ENCODE measurements at regions not wholly inside any gene's neighbourhood (a gene's known extent, or its start where the extent isn't known, plus 50 kb on each side); places are given as distances from the start of the nearest gene placed in this dataset.

GRCh38 chr14:100010679-100011078 lies 54.5 kb upstream of the EVL start:
- Histone ChIP-seq H3K9me3 (no peaks in the 10 kb centered on the region), H4K20me1 (ENCODE audit: insufficient read depth) (no peaks in the 10 kb centered on the region), H3K9ac (no peak overlapping the region), H2AFZ (ENCODE audit: low read depth) (no peak overlapping the region), H3K79me2 (ENCODE audit: insufficient read depth) (peaks cover 3% of the 10 kb centered on the region; the same call in 1 of the 2 replicates), H3F3A (replicated peaks; ENCODE audit: insufficient read depth) (no peaks in the 10 kb centered on the region), H3K4me3 (ENCODE audit: low read depth in 2 of 2, low read length in 1 of 2) (no peak overlapping the region), H3K9me2 (no peaks in the 10 kb centered on the region), H3K36me3 (replicated peaks in 1 of 2; ENCODE audit: control insufficient read depth in 1 of 2, insufficient read depth in 2 of 2, low read length in 1 of 2) (peaks cover 0 to 3% of the 10 kb centered on the region in 2 experiments), H3K4me2 (no peak overlapping the region), H3K27me3 (ENCODE audit: insufficient read depth) (no peaks in the 10 kb centered on the region), H3K4me1 (ENCODE audit: control insufficient read depth in 1 of 2, insufficient read depth in 2 of 2, low read depth in 1 of 2, low read length in 1 of 2) (peaks cover 7 to 16% of the 10 kb centered on the region in 2 experiments; a peak in 2 of 4 replicates), H3K27ac (ENCODE audit: low read depth in 2 of 2, low read length in 1 of 2) (no peak overlapping the region)
- POLR2A ChIA-PET, result no interaction called here
- 86% methylated on average over 4 of the region's 4 CpGs for WGBS (ENCODE audit: low lambda C conversion rate)
- DNase-seq, result no peak
- CTCF ChIA-PET, result interaction anchor here (1.7 to 1.9 kb wide), 2 partner anchors 15 to 98 kb away, joined by 4 read pairs; no protein-coding TSS in a partner anchor
- TF ChIP-seq GABPA (IDR thresholded peaks at IDR 0.05; ENCODE audit: low read depth), result no peak
- no peak for TF ChIP-seq TAF1 (IDR thresholded peaks at IDR 0.05; ENCODE audit: borderline replicate concordance, low read depth, low read length)
- no peak for TF ChIP-seq NFIC (IDR thresholded peaks at IDR 0.05; ENCODE audit: borderline replicate concordance)
- no peak for TF ChIP-seq SMC3 (IDR thresholded peaks at IDR 0.05; ENCODE audit: low read depth, low read length)
- no peak for TF ChIP-seq USF2 (IDR thresholded peaks at IDR 0.05; ENCODE audit: borderline replicate concordance, low read depth, low read length)
- TF ChIP-seq CHD2 (IDR thresholded peaks at IDR 0.05; ENCODE audit: low read length, partially characterized antibody), result no peak
- no peak for TF ChIP-seq RXRA (IDR thresholded peaks at IDR 0.05; ENCODE audit: borderline replicate concordance, low read depth)
- no peak for TF ChIP-seq EP300 (IDR thresholded peaks at IDR 0.05; ENCODE audit: borderline replicate concordance in 1 of 2, low read depth in 1 of 2, low read length in 1 of 2)
- TF ChIP-seq MEF2A (IDR thresholded peaks at IDR 0.05; ENCODE audit: borderline replicate concordance, low read depth), result no peak
- no peak for TF ChIP-seq IRF3 (IDR thresholded peaks at IDR 0.05; ENCODE audit: low read depth, low read length)
- TF ChIP-seq NRF1 (IDR thresholded peaks at IDR 0.05; ENCODE audit: low read depth, low read length), result no peak
- TF ChIP-seq USF1 (IDR thresholded peaks at IDR 0.05; ENCODE audit: borderline replicate concordance, low read depth), result no peak
- TF ChIP-seq GATA2 (CRISPR knock-in tag; IDR thresholded peaks at IDR 0.05), result no peak
- no peak for TF ChIP-seq JUND (IDR thresholded peaks at IDR 0.05)
- no peak for TF ChIP-seq TCF12 (IDR thresholded peaks at IDR 0.05)
- no peak for TF ChIP-seq PBX3 (IDR thresholded peaks at IDR 0.05)

Data from SK-N-SH (cell line).